HL-60 (cell line): ENCODE measurements at regions not wholly inside any gene's neighbourhood (a gene's known extent, or its start where the extent isn't known, plus 50 kb on each side); places are given as distances from the start of the nearest gene placed in this dataset.

Experiments
- DNase-seq, 2 experiments: peaks; one replicate each; pipeline ENCODE4 v3.0.0-alpha.2; 2010 to 2020; ENCODE audit warnings: low read depth in 1 of 2, low spot score in 1 of 2
- H3K27ac ChIP-seq: fragments of 250-450 bp; sonication (Bioruptor Pico); replicated peaks from 2 replicates; pipeline ENCODE4 v1.5.1; 2020; ENCODE audit warnings: mild to moderate bottlenecking, moderate library complexity
- H3K27me3 ChIP-seq: fragments of 250-450 bp; sonication (Bioruptor Pico); 2 replicates; pipeline ENCODE4 v1.5.1; 2021; ENCODE audit warnings: mild to moderate bottlenecking, moderate library complexity; ENCODE audit not compliant: insufficient read depth, poor library complexity, severe bottlenecking
- H3K4me3 ChIP-seq: replicated peaks from 2 replicates; pipeline ENCODE4 v1.5.1; 2011; ENCODE audit warnings: mild to moderate bottlenecking, control low read depth, low read length; ENCODE audit not compliant: insufficient read depth
- GABPA ChIP-seq: IDR thresholded peaks from 2 replicates; pipeline ENCODE4 v1.6.1; 2012; ENCODE audit warnings: low read depth
- POLR2AphosphoS5 ChIP-seq: IDR thresholded peaks from 2 replicates; pipeline ENCODE4 v1.6.1; 2012; ENCODE audit warnings: low read depth
- REST ChIP-seq: IDR thresholded peaks from 2 replicates; pipeline ENCODE4 v1.6.1; 2012; ENCODE audit warnings: low read depth; ENCODE audit not compliant: insufficient replicate concordance
- SPI1 ChIP-seq: IDR thresholded peaks from 2 replicates; pipeline ENCODE4 v1.6.1; 2012; ENCODE audit warnings: low read depth, mild to moderate bottlenecking, borderline replicate concordance
- TF ChIP-seq, protein P1 (sequence below): IDR thresholded peaks from one replicate; pipeline ENCODE4 v1.5.1; 2011; ENCODE audit warnings: low read length, control low read depth, inconsistent platforms; ENCODE audit not compliant: insufficient read depth

DNA sequence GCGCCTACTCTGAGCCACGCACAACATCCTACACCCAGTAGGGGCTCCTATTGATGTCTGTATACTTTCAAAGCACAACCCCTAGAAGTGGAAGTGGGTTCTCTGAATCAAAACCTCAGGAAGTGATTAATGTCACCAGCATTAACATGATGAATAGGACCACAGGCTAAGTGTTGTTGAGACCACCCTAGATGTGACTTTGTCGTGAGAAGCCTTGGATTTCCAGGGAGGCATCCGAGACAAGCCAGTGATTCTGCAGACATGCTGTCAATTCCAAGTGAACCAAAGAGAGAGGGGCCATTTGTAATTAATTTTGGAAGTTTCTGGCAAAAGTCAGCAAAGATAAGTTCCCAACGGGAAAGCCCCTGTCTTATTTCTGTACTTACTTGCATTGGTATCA, 493.0 kb downstream of the ZIC3 start:
- H3K27me3 ChIP-seq: no peaks in the 10 kb centered on the region
- DNase-seq: no peak
- no peak overlapping the region for H3K27ac ChIP-seq
- TF ChIP-seq, protein P1, sequence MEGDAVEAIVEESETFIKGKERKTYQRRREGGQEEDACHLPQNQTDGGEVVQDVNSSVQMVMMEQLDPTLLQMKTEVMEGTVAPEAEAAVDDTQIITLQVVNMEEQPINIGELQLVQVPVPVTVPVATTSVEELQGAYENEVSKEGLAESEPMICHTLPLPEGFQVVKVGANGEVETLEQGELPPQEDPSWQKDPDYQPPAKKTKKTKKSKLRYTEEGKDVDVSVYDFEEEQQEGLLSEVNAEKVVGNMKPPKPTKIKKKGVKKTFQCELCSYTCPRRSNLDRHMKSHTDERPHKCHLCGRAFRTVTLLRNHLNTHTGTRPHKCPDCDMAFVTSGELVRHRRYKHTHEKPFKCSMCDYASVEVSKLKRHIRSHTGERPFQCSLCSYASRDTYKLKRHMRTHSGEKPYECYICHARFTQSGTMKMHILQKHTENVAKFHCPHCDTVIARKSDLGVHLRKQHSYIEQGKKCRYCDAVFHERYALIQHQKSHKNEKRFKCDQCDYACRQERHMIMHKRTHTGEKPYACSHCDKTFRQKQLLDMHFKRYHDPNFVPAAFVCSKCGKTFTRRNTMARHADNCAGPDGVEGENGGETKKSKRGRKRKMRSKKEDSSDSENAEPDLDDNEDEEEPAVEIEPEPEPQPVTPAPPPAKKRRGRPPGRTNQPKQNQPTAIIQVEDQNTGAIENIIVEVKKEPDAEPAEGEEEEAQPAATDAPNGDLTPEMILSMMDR: no peak
- TF ChIP-seq GABPA: no peak
- TF ChIP-seq REST: no peak
- no peak for TF ChIP-seq SPI1
- TF ChIP-seq POLR2AphosphoS5: no peak
- no peak overlapping the region for H3K4me3 ChIP-seq

GRCh38 chrX:138067415-138067814, 501.5 kb downstream of the ZIC3 start:
- Histone ChIP-seq H3K4me3 (no peak overlapping the region), H3K27ac (no peak overlapping the region), H3K27me3 (no peaks in the 10 kb centered on the region)
- DNase-seq: no peak
- no peak for TF ChIP-seq SPI1
- TF ChIP-seq REST: no peak
- no peak for TF ChIP-seq GABPA
- no peak for TF ChIP-seq POLR2AphosphoS5
- TF ChIP-seq, protein P1: no peak

DNA sequence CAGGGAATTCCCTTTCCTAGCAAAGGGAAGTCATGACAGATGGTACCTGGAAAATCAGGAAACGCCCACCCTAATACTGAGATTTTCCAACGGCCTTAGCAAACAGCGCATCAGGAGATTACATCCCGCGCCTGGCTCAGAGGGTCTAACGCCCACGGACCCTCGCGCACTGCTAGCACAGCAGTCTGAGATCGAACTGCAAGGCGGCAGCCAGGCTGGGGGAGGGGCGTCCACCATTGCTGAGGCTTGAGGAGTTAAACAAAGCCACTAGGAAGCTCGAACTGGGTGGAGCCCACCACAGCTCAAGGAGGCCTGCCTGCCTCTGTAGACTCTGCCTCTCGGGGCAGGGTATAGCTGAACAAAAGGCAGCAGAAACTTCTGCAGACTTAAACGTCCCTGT, 507.7 kb downstream of the ZIC3 start:
- H3K27me3 ChIP-seq: no peaks in the 10 kb centered on the region
- TF ChIP-seq, protein P1: no peak
- TF ChIP-seq SPI1 (no peak), POLR2AphosphoS5 (no peak), REST (no peak), GABPA (no peak)
- H3K4me3 ChIP-seq: no peak overlapping the region
- H3K27ac ChIP-seq: no peak overlapping the region
- DNase-seq: no peak
